HG02973 (cell line): ENCODE measurements at regions not wholly inside any gene's neighbourhood (a gene's known extent, or its start where the extent isn't known, plus 50 kb on each side); places are given as distances from the start of the nearest gene placed in this dataset.
"Not testable (repeated sequence)": the region's sequence is repeated elsewhere in the genome, so short reads cannot be mapped to it uniquely, and the experiment has no call there.

Experiments used
- ATAC-seq: cut with Tn5 transposase; IDR thresholded peaks from one replicate; pipeline ENCODE4 v1.9.1; 2021; ENCODE audit warnings: moderate library complexity; ENCODE audit not compliant: unreplicated experiment

DNA sequence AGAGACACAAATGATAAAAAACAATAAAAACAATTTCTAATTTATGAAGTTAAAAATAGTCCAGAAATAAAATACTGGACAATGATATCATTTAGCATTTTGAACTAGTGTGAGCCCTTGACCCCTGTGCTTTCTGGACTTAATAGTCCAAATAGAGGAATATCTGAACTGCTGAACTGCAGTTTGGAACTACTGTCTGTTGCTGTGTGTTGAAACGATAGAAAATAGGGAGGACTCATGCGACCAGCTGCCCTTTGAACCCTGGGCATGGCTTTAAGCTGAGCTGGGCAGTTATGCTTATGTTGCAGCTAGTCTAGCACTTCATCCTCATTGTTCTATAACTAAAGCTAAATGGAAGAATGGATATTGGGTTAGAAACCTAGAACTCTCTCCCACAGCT lies 99.5 kb downstream of the FMR1NB start:
- no peak for ATAC-seq

DNA sequence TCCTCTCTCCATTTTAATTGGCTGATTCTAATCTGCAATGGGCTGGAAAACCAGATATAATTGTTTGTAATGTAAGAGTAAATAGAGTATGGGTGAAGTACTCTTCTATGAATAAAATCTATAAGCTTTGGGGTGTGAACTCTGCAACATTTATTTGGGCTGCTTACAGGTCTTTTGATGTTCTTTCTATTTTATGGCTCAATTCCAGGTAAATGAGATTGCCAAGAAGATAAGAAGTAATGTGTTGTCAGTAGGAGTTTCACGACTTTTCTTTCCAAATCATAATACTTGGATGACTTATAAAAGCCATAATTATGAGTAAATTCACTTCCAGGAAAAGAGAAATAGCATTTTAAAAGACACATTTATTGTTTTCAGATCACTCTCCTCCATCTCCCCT lies 103.5 kb downstream of the FMR1NB start:
- no peak for ATAC-seq

DNA sequence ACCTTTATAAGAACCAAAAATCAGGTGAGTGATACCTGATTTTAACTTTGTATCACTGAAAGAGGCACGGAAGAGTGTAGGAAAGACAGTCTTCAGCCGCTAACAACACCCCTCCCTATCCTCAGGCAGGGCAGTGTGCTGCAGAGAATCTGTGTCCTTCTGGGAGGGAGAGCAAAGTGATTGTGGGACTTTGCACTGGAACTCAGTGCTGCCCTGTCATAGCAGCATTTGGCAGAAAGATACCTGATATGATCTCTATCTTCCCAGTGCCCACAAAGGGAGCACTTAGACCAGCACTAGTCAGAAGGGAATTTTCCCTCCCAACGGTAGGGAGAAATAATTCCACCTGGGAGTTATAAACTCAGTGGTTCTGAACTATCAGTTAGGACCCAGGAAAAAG lies 139.0 kb downstream of the FMR1NB start:
- ATAC-seq, result no peak

DNA sequence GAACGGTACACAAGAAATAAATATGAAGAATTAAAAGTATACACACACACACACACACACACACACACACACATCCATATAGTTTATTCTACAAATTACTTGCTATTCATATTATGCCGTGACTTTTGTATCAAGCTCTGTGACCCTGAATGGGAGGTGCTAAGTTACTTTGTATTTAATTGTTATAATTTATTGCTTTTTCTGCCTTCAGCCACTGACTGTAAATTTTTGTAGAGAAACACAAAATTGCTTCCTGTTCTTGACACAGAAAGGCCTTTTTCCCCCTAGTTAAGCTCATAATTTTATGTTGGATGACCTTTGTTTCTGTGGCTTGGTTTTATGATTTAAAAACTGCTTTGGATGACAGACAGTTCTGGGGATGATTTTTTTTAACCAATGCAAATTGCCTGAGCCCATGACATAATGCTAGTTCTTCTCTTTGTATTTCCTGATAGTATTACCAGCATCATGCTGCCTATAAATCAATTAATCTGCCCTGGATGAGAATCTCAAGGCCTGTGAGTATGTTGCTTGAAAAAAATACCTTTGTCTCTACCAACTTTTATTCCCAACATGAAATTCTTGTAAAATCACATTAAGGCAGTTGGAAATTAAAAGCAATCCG lies 140.0 kb downstream of the FMR1NB start:
- no peak for ATAC-seq

DNA sequence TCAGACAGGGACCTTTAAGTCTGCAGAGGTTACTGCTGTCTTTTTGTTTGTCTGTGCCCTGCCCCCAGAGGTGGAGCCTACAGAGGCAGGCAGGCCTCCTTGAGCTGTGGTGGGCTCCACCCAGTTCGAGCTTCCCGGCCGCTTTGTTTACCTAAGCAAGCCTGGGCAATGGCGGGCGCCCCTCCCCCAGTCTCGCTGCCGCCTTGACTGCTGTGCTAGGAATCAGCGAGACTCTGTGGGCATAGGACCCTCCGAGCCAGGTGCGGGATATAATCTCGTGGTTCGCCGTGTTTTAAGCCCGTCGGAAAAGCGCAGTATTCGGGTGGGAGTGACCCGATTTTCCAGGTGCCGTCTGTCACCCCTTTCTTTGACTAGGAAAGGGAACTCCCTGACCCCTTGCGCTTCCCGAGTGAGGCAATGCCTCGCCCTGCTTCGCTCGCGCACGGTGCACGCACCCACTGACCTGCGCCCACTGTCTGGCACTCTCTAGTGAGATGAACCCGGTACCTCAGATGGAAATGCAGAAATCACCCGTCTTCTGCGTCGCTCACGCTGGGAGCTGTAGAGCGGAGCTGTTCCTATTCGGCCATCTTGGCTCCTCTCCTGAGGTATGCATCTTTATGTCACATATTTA lies 147.9 kb downstream of the FMR1NB start:
- not testable (repeated sequence) for ATAC-seq

DNA sequence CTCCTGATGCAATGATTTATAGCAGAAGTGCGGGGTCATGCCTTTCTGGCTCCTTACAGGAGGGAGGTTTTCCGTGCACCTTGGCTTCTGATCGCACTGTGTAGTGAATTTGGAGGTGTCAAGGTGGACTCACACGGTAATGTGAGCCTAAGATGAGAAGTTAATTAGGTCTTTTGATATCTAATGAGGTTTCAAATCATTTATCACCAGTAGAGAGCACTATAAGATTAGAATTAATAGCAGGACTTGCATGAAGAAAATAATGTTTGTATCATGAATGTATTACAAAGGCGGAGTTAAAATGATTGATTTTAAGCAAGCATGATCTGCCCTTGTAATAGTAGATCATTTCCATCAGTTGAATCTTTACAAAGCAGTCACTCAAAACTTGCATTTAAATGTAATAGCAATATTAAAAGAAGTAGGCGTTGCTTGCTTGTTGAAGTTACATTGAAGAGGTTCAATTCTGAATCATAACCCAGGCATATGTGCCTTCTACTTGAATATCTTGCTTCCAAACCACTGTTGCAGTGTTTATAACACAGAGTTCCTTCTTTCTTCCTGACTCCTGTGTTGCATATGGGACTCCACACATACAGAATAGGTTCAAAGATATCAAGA lies 152.1 kb downstream of the FMR1NB start:
- no peak for ATAC-seq

DNA sequence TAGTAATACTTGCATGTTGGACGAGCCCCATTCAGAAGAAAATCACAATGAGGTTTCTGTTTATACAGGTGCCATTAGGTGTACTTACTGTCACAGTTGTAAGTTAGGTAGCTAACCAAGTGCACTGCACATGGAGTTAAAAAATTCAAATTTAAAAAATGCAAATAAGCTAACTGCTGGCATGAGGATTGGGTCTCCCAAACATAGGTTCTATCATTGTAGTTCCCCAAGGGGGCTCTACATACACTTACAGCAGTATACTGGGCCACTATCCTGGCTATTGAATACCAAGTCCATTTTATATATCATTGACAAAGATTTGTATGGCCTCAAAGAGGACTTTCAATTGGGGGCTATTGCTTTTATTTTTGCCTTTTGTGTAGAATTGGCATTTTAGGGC lies 153.4 kb downstream of the FMR1NB start:
- no peak for ATAC-seq

DNA sequence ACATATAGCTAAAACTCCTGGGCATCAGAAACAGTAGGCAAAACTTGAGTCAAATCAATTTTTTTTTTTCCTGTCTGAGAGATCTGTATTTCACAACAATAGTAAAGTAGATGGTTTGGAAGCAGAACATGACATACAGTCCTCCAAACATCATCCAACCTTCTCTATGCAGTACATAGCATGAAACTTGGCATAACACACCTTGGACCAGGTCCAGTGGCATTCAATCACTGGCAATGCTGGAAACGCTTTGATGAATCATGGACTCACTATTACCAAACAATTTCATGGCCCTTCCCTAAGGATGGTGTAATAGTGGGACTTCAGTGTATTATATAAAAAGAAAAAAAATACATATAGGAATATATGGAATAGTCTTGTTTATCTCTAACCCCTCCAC lies 154.6 kb downstream of the FMR1NB start:
- no peak for ATAC-seq

DNA sequence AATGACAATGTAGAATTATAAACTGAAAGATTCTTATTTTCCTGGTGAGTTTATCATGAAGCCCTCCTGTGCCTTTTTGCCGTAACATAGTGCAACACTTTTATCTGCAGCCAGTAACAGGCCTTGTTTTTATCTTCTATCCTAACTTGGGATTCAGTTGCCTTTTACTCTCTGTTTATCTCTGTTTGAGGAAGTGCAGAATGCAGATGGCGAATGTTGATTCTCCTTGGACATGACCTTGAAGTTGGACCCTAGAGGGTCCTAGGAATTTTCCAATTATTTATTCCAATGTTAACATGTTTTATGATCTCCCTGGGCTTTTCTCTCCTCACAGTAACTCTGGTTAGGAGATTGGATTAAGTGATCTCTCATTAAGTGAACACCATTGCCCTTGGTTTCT lies 165.0 kb downstream of the FMR1NB start:
- ATAC-seq, result no peak

DNA sequence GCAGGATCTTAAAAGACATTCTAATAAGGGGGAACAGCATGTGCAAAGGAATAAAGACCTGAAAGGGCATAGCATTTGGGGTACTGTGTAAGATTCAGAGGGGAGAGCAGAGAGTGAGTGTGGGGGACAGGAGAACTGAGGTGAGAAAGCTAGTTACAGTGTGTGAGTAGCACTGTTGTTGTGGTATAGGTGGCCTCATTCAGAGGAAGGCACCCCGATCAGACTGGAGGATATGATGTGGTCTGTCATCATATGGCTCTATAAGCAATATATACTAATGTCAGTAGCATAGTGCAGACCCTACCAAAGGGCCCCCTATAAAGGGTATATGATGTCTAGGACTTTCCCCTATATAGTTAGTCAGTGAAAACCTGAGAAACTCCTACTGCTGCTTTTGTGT lies 175.8 kb downstream of the FMR1NB start:
- no peak for ATAC-seq

DNA sequence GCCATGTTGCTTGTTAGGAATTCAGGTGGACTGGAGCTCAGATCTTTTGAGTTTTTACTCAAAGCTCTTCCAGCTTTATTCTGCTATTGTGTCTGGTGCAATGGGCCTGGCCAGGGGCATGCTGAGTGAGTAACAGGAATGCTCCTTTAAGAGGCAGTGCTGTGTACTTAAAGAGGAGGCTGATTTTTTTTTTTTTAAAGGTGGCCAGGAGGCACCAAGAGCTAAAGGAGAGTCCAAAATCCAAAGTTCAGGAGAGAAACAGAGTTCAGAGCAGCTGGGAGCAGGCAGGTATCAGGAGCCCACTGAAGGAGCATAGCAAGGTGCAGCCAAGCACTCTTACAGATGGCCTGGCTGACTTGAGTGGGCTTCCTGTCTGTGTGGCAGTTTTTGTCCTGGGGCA lies 178.7 kb downstream of the FMR1NB start:
- ATAC-seq, result no peak

DNA sequence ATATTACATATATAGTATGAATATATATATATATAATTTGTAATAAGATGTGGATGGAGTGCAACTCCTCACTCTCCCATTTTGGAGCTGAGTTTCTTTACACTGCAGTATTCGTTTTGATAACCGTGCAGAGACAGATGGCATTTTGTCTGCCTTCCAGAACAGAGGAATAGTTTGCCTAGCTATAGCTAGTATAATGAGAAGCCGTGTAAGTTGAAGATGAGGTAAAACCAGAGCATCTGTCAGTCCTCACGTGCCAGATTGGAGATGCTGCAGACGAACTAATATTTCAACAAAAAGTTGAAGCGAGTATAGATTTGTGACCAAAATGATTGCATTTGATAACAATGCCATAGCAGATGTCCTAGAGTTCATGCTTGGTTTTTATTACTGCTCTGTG lies 180.6 kb downstream of the FMR1NB start:
- no peak for ATAC-seq

DNA sequence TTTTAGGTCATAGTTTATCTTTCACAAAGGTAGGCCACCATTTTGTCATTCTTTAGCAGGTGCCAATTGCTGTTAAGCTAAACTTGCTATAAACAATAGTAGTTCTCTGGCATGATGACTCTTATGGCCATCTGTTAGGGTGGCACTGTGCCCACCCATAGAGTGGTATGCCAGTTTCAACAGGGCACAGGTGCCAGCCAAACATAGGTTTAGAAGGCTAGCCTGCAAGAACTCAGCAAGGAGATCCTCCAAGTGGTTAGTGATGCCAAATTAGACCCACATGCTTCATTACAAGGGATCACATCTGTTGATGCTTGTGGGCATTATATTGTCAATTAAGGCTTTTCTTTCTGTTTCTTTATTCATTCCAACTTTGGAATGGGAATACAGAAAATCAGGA lies 204.5 kb downstream of the FMR1NB start:
- ATAC-seq, result no peak

DNA sequence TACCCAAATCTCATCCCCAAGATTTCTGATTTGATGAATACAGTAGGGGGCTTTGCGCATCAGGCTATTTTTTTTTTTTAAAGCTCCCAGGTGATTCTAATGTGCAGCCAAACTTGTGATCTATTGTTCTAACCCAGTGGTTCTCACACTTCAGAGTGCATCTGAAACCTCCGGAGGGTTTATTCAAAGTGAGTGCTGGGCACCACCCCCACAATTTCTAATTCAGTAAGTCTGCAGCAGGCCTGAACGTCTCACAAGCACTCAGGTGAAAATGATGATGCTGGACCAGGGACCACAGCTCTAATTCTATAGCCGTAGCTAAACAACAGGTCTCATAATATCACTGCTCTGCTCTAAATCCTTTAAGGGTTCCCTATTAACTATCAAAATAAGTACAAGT lies 211.4 kb downstream of the FMR1NB start:
- no peak for ATAC-seq

DNA sequence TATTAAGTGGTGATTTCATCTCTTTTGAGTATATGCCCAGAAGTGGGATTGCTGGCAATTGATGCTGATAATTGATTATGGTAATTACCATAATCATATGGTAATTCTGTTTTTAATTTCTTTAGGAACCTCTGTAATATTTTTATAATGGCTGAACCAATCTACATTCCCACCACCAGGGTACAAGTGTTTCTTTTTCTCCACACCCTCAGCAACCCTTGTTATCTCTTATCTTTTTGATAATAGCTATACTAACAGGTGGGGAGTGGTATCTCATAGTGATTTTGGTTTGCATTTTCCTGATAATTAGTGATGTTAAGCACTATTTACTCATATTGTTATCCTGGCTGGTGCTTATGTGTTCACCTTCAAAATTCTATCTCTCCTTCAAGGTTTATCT lies 212.6 kb downstream of the FMR1NB start:
- no peak for ATAC-seq

DNA sequence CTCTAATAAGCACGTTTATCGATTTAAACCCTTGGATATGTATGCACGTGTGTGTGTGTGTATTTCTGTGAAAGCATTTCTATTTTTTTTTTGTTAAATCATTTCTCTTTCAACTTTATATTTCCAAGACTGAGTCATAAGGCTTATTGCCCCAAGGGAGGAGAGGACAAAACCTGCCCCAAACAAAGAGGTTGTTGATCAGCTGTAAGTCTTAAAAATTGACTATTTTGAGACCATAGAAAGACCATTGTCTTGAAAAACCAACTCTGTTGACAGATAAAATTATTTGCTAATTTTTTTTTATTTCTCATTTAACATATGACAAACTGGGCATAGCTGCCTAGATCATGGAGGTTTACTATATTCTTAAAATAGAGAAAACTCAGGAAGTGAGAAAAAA lies 222.4 kb downstream of the FMR1NB start:
- no peak for ATAC-seq

DNA sequence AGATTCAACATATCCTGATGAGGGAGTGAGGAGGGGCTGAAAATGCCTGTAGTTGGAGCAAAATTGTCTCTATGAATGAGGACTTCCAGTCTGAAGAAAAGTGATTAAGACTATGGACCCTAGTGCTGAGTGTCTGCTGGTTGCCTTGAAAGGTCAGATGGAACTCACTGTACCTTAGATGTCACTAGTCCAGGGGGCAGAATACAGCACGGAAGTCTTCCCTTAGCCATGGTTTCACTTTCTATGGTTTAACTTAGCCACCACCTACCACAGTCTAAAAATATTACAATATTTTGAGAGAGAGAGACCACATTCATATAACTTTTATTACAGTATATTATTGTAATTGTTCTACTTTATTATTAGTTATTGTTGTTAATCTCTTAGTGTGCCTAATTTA lies 223.1 kb downstream of the FMR1NB start:
- ATAC-seq, result no peak

DNA sequence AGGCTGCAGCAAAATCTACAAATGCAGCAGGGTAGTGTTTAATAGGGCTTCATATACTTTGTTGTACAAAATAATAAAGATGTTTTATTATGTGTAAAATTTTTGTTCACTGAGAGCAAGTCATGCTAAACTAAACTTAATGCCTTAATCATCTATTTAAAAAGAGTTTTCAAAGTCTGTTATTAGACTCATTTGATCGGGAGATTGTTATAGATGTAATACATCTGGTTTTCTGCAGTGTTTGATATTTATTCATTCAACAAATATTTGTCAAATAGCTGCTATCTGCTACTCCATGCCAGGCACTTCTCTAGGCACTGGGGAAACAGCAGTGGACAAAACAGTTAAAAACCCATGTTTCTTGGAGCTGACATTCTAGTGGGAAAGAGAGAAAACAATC lies 233.6 kb downstream of the FMR1NB start:
- no peak for ATAC-seq

DNA sequence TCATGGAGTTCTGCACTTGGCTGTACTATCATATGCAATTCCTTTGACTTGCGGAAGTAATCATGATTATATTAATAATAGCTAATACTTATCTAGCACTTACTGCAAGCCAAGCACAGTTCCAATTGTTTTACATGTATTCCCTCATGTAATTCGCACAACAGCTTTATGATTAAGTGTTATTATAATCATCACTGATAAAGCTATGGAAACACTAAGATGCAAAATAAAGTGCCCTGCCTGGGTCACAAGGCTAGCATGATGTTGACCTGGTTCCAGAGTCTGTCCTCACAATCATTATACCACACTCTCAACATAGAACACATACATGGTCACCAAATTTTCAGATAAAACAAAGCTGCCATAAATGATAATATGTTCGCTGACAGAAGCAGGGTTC lies 234.6 kb downstream of the FMR1NB start:
- no peak for ATAC-seq

DNA sequence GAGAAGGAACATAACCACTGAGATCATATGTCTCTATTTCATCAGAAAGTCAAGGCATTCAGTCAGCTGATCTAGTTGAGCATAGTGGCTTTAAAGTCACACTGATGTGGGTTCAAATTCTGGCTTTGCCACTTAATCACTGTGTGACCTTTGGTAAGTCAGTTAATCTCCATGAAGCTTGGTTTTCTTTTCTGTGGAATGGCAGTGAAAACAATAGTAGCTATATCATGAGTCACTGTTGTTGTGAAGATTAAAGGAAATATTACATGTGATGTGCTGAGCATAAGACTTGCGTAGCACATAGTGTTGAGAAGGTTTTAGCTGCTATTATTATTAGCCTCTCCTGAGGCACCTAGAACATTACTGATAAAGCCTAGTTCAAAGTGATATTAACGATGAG lies 242.2 kb downstream of the FMR1NB start:
- no peak for ATAC-seq

DNA sequence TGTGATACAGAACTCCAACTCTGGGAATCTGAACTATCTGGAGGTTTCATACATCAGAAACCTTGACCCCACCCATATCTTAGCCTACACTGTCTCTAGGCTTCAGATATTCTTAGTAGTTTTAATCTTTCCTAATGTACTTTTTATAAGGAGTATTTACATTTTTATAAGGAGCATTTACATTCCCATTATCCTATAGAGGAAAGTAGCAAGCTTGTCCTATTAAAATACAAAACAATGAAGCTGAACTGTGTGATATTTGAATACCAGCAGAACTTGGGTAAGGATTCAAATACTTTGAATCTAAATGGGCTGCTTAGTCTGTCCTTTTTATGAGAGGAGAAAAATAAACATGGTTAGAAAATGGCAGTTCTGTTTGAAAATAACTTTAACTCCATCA lies 247.4 kb downstream of the FMR1NB start:
- no peak for ATAC-seq

DNA sequence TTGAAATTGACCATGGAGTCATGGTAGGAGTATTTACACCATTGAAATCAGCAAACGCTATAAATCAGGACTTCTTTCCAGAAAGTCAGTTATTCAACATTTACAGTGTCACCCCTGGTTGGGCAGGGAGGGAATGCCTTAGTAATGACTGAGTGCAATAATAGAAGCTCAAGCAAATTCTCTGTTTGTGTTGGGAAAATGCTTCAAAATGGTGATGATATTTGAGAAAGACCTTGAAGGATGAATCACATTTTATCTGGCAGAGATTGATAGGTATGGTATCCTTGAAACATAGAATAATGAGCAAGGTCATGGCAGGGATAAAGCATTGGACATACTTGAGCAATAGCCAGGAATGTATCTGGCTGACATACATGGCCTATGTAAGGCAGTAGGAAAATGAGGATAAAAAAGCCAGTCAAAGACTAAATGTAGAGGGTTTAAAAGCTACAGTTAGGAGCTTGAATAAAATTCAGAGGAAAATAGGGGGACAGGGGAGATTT lies 248.7 kb downstream of the FMR1NB start:
- no peak for ATAC-seq

DNA sequence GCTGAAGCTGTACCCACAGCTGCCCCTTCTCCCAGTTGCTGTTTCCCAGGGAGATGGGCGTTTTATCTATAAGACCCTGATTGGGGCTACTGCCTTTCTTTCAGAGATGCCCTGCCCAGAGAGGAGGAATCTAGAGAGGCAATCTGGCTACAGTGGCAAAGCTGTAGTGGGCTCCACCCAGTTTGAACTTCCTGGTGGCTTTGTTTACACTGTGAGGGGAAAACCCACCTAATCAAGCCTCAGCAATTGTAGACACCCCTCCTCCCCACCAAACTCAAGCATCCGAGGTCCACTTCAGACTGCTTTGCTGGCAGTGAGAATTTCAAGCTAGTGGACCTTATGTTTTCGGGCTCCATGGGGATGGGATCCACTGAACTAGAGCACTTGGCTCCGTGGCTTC lies 240.4 kb upstream of the AFF2 start:
- no peak for ATAC-seq
